Epithelial cell of esophagus (primary cell): ENCODE measurements at regions not wholly inside any gene's neighbourhood (a gene's known extent, or its start where the extent isn't known, plus 50 kb on each side); places are given as distances from the start of the nearest gene placed in this dataset.

ENCODE experiments used
- DNase-seq: peaks from one replicate; pipeline ENCODE4 v3.0.0; 2010; ENCODE audit warnings: low read depth
- H3K4me3 ChIP-seq: 2 replicates; pipeline ENCODE4 v1.5.1; 2011; ENCODE audit warnings: mild to moderate bottlenecking, low read length, control low read depth
- CTCF ChIP-seq: IDR thresholded peaks from 2 replicates; pipeline ENCODE4 v1.5.1; 2011; ENCODE audit warnings: low read depth, mild to moderate bottlenecking, low read length, control low read depth, inconsistent platforms; ENCODE audit not compliant: insufficient read depth; ENCODE audit errors: missing control alignments

DNA sequence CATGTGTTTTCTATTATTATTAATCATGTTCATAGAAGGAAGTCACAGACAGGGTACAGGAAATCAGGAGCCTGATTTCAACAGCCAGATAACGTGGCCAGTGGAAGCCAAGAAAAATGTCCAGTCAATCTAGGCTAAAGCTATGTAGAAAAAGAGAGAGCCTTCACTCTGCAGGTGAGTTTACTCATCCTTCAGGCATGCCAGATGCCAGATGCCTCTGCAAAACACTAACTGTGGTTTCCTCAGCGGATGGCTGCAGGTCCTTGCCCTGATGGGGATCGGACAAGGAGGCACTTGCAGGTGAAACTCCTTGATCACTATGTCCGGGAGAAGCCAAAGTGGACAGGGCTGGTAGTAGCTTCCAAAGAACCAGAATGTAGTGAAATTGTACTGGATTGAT is 962.3 kb upstream of the RAG2 start:
- no peak for TF ChIP-seq CTCF
- DNase-seq = peak; percentile 47
- H3K4me3 ChIP-seq = no peak overlapping the region

DNA sequence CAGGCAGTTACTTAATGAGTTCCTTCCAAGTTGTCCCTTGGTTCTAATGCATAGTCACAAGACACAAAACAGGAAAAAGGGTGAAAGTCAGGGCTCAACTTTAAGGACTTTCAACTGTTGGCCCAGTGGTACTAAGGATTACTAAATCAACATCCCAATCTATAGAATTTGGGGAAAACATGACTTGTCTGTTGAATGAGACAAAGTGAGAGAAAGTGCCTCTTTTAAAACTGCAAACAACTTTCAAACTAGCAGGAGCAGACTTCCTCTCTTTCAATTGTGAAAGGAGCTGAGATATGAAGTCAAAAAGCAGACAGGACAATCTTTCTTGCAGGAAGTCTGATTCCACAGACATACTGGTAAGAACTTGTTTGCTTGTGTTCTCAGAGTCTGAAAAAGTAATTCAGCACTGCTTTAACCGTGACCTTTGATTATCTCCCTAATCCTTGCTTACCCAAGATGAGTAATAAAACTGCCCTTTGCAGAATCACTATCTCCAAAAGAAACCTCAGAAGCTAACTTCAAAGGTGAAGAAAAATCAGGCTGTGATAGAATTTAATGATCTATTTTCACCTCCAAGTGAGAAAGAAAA is 960.7 kb upstream of the RAG2 start:
- no peak overlapping the region for H3K4me3 ChIP-seq
- DNase-seq = peak; percentile 4
- no peak for TF ChIP-seq CTCF

GRCh38 chr11:37557990-37558389 is 960.0 kb upstream of the RAG2 start:
- DNase-seq = no peak
- no peak for TF ChIP-seq CTCF
- no peak overlapping the region for H3K4me3 ChIP-seq

DNA sequence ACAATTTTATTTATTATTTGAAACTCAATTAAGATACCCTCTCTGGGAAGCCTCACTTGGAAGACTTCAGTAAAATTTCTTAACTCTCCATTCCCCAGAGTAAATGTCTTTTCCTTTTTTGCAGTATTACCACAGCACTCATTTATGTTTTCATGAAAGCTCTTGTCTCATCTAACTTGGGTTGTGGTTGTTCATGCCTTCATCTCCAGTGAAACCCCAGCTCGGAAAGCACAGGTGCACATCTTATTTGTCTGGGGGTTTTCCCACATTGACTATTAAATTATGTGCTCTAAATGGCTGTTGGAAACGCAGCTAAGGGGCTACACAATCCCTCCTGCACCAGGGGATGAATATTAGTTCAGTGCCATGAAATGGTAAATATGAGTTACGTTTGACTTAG is 954.2 kb upstream of the RAG2 start:
- TF ChIP-seq CTCF = no peak
- DNase-seq = no peak
- no peak overlapping the region for H3K4me3 ChIP-seq

DNA sequence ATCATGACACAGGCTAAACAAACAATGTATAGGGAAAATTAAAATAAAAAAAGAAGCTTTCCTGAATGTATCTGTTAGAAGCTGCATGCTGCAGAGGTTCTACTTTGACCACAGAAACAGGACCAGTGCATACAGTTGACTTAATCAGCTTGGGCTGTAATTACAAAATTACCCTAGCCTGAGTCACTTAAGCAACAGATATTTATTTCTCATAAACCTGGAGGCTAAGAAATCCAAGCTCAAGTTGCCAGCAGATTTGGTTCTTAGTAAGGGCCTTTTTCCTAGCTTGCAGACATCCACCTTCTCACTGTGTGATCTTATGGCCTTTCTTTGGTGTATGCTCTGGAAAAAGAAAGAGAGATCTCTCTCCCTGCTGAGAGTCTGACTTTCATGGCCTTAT is 946.5 kb upstream of the RAG2 start:
- peak; percentile 51 for DNase-seq
- TF ChIP-seq CTCF = no peak
- H3K4me3 ChIP-seq = no peak overlapping the region

GRCh38 chr11:37533830-37534229 is 935.8 kb upstream of the RAG2 start:
- no peak overlapping the region for H3K4me3 ChIP-seq
- TF ChIP-seq CTCF = no peak
- no peak for DNase-seq

DNA sequence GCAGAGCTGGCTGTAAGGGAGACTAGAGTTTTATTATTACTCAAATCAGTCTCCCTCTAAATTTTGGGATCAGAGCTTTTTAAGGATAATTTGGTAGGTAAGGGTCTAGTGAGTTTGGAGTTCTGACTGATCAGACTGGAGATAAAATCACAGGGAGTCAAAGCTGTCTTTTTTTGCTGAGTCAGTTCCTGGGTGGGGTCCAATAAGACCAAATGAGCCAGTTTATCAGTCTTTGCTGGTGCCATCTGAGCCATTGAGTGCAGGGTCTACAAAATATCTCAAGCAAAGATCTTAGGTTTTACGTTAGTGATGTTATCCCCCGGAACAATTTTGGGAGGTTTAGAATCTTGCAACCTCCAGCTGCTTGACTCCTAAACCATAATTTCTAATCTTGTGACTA is 935.1 kb upstream of the RAG2 start:
- no peak for TF ChIP-seq CTCF
- DNase-seq = no peak
- no peak overlapping the region for H3K4me3 ChIP-seq
